PC-3 (cell line): ENCODE measurements at regions not wholly inside any gene's neighbourhood (a gene's known extent, or its start where the extent isn't known, plus 50 kb on each side); places are given as distances from the start of the nearest gene placed in this dataset.

Source experiments
- ATAC-seq: fragments of 200-7000 bp; cut with Tn5 transposase; 2 replicates; pipeline ENCODE4 v1.9.1; 2020; ENCODE audit warnings: mild to moderate bottlenecking, moderate library complexity
- BruUV-seq: library from RNA; stranded (reverse); fragments of 400-500 nt; replicated peaks from 2 replicates; lab custom pipeline; 2021; lab: Mats Ljungman, UMichigan
- CTCF ChIA-PET: fragments of 300-600 bp; sonication (Branson Sonifier 250); formaldehyde crosslinking; loops from one replicate; lab custom pipeline; 2022; ENCODE audit warnings: antibody characterized with exemption; lab: Charles Lee
- POLR2A ChIA-PET: fragments of 300-600 bp; sonication (Branson Sonifier 250); formaldehyde crosslinking; loops from one replicate; lab custom pipeline; 2022; ENCODE audit warnings: antibody characterized with exemption; ENCODE audit not compliant: unreplicated experiment; lab: Charles Lee
- DNase-seq: peaks from one replicate; pipeline ENCODE4 v3.0.0-alpha.2; 2015
- H2AFZ ChIP-seq: fragments of 300-600 bp; sonication (generic); 2 replicates; pipeline ENCODE4 v1.6.0; 2016; ENCODE audit warnings: antibody characterized with exemption, low read length
- H3F3A ChIP-seq: fragments of 300-600 bp; sonication (generic); one replicate; pipeline ENCODE4 v1.6.0; 2017; ENCODE audit warnings: antibody characterized with exemption, low read length, control low read depth, mild to moderate bottlenecking; ENCODE audit not compliant: unreplicated experiment
- H3K27ac ChIP-seq: fragments of 300-600 bp; sonication (generic); 2 replicates; pipeline ENCODE4 v1.5.1; 2016; ENCODE audit warnings: mild to moderate bottlenecking, low read length
- H3K27me3 ChIP-seq: fragments of 300-600 bp; sonication (generic); 2 replicates; pipeline ENCODE4 v1.6.1; 2016; ENCODE audit warnings: low read length, mixed read lengths
- H3K36me3 ChIP-seq: fragments of 300-600 bp; sonication (generic); 2 replicates; pipeline ENCODE4 v1.6.1; 2016; ENCODE audit warnings: low read depth, mixed run types, low read length, mixed read lengths
- H3K4me1 ChIP-seq: fragments of 300-600 bp; sonication (generic); 2 replicates; pipeline ENCODE4 v1.5.1; 2016; ENCODE audit warnings: low read length; ENCODE audit not compliant: insufficient read depth
- H3K4me2 ChIP-seq: fragments of 300-600 bp; sonication (generic); 2 replicates; pipeline ENCODE4 v1.6.0; 2016; ENCODE audit warnings: low read length
- H3K4me3 ChIP-seq: fragments of 300-600 bp; sonication (generic); 2 replicates; pipeline ENCODE4 v1.5.1; 2016; ENCODE audit warnings: mild to moderate bottlenecking, low read length, mixed read lengths
- H3K79me2 ChIP-seq: fragments of 300-600 bp; sonication (generic); 2 replicates; pipeline ENCODE4 v1.6.1; 2017; ENCODE audit warnings: low read length, mixed read lengths
- H3K9ac ChIP-seq: fragments of 300-600 bp; sonication (generic); 2 replicates; pipeline ENCODE4 v1.6.0; 2016; ENCODE audit warnings: mild to moderate bottlenecking, low read length
- H3K9me2 ChIP-seq: fragments of 300-600 bp; sonication (generic); replicated peaks from 2 replicates; pipeline ENCODE4 v1.6.1; 2016; ENCODE audit warnings: mixed run types, low read length, mixed read lengths
- H3K9me3 ChIP-seq: fragments of 300-600 bp; sonication (generic); 2 replicates; pipeline ENCODE4 v1.6.1; 2016; ENCODE audit warnings: low read length, mixed read lengths
- H4K20me1 ChIP-seq: fragments of 300-600 bp; sonication (generic); 2 replicates; pipeline ENCODE4 v1.6.1; 2016; ENCODE audit warnings: low read length, mixed read lengths
- EZH2 ChIP-seq: fragments of 300-600 bp; sonication (generic); IDR thresholded peaks from one replicate; pipeline ENCODE4 v1.6.1; 2017; ENCODE audit warnings: antibody characterized with exemption, mild to moderate bottlenecking, low read length; ENCODE audit not compliant: unreplicated experiment
- EZH2phosphoT487 ChIP-seq: fragments of 300-600 bp; sonication (generic); IDR thresholded peaks from 2 replicates; pipeline ENCODE4 v1.6.1; 2018; ENCODE audit warnings: mild to moderate bottlenecking, antibody characterized with exemption, low read length, borderline replicate concordance
- intact Hi-C: fragments of 100-400 bp; cut with micrococcal nuclease; formaldehyde crosslinking; loops from 2 replicates; pipeline ENCODE4 v1.9.0; 2023
- TF ChIP-seq, protein P1 (sequence below): fragments of 300-600 bp; sonication (generic); conservative IDR thresholded peaks from 2 replicates; pipeline ENCODE4 v1.5.1; 2017; ENCODE audit warnings: antibody characterized with exemption, low read depth, mild to moderate bottlenecking, low read length

DNA sequence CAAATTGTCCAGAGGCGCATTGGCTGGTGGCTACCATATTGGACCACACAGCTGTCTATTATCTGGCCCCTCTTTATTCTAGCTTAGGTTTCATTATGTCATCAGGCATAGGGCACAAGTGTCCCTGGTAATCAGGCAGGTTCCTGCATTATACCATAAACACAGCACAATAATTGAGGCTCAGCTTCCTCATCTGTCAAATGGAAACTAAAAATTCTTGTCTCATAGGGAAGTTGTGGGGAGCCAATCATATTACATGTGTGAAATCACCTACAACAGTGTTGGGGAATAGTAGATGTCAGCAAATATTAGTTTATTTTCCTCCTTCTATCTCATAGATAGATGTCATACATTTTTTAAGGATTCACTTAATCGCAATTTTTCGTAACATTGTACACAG, 231.0 kb upstream of the SORL1-AS1 start:
- no peaks in the 10 kb centered on the region for H3K9me3 ChIP-seq
- no peak overlapping the region for H3K27ac ChIP-seq
- no peaks in the 10 kb centered on the region for H3K36me3 ChIP-seq
- DNase-seq, result no peak
- H3K9me2 ChIP-seq, result no peaks in the 10 kb centered on the region
- no peak overlapping the region for H3K4me3 ChIP-seq
- CTCF ChIA-PET, result no interaction called here
- TF ChIP-seq, protein P1, sequence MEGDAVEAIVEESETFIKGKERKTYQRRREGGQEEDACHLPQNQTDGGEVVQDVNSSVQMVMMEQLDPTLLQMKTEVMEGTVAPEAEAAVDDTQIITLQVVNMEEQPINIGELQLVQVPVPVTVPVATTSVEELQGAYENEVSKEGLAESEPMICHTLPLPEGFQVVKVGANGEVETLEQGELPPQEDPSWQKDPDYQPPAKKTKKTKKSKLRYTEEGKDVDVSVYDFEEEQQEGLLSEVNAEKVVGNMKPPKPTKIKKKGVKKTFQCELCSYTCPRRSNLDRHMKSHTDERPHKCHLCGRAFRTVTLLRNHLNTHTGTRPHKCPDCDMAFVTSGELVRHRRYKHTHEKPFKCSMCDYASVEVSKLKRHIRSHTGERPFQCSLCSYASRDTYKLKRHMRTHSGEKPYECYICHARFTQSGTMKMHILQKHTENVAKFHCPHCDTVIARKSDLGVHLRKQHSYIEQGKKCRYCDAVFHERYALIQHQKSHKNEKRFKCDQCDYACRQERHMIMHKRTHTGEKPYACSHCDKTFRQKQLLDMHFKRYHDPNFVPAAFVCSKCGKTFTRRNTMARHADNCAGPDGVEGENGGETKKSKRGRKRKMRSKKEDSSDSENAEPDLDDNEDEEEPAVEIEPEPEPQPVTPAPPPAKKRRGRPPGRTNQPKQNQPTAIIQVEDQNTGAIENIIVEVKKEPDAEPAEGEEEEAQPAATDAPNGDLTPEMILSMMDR, result no peak
- TF ChIP-seq EZH2phosphoT487, result no peak
- TF ChIP-seq EZH2, result no peak
- no peaks in the 10 kb centered on the region for H3F3A ChIP-seq
- no TSS peak for BruUV-seq
- no peaks in the 10 kb centered on the region for H3K27me3 ChIP-seq
- no peak overlapping the region for H3K4me2 ChIP-seq
- H4K20me1 ChIP-seq, result no peaks in the 10 kb centered on the region
- H3K4me1 ChIP-seq, result peaks cover 26% of the 10 kb centered on the region
- no peak overlapping the region for H2AFZ ChIP-seq
- H3K9ac ChIP-seq, result no peak overlapping the region
- intact Hi-C loops, result loop anchor here (5.0 kb wide), 1 partner anchor 34 kb away; no protein-coding TSS in a partner anchor
- POLR2A ChIA-PET, result no interaction called here
- ATAC-seq, result no peak
- no peaks in the 10 kb centered on the region for H3K79me2 ChIP-seq
